ENCODE measurements at regions not wholly inside any gene's neighbourhood (a gene's known extent, or its start where the extent isn't known, plus 50 kb on each side); places are given as distances from the start of the nearest gene placed in this dataset.

GRCh38 chr17:69779378-69780214 lies 295.4 kb upstream of the KCNJ16 start:
- H3K4me1 Mint-ChIP-seq, result no peaks in the 10 kb centered on the region
- POLR2A ChIA-PET, result no interaction called here
- H3K9me3 Mint-ChIP-seq, result peaks cover 2% of the 10 kb centered on the region
- no peak for DNase-seq
- H3K27me3 Mint-ChIP-seq, result no peaks in the 10 kb centered on the region
- H3K36me3 Mint-ChIP-seq, result no peaks in the 10 kb centered on the region
- ATAC-seq (ENCODE audit: low read depth), result no peak
- H3K4me3 Mint-ChIP-seq, result no peak overlapping the region
- H3K27ac Mint-ChIP-seq, result no peak overlapping the region

GRCh38 chr17:69783865-69784264 lies 291.2 kb upstream of the KCNJ16 start:
- Mint-ChIP-seq H3K27ac (no peak overlapping the region), H3K27me3 (no peaks in the 10 kb centered on the region), H3K4me3 (no peak overlapping the region), H3K9me3 (no peaks in the 10 kb centered on the region), H3K36me3 (no peaks in the 10 kb centered on the region), H3K4me1 (no peaks in the 10 kb centered on the region)
- DNase-seq, result no peak
- ATAC-seq (ENCODE audit: low read depth), result no peak
- POLR2A ChIA-PET, result no interaction called here

GRCh38 chr17:69788957-69789356 lies 286.1 kb upstream of the KCNJ16 start:
- no peaks in the 10 kb centered on the region for H3K27me3 Mint-ChIP-seq

GRCh38 chr17:69796078-69796477 lies 278.9 kb upstream of the KCNJ16 start:
- ATAC-seq (ENCODE audit: low read depth) (no peak), DNase-seq (no peak)
- POLR2A ChIA-PET, result no interaction called here
- H3K27me3 Mint-ChIP-seq, result no peaks in the 10 kb centered on the region
- no peak overlapping the region for H3K4me3 Mint-ChIP-seq
- no peaks in the 10 kb centered on the region for H3K4me1 Mint-ChIP-seq
- H3K27ac Mint-ChIP-seq, result no peak overlapping the region
- no peaks in the 10 kb centered on the region for H3K36me3 Mint-ChIP-seq
- H3K9me3 Mint-ChIP-seq, result peaks cover 4% of the 10 kb centered on the region

More at GRCh38 chr17:69788957-69789356, 286.1 kb upstream of the KCNJ16 start:
- Mint-ChIP-seq H3K9me3 (no peaks in the 10 kb centered on the region), H3K36me3 (no peaks in the 10 kb centered on the region), H3K4me3 (no peak overlapping the region), H3K4me1 (no peaks in the 10 kb centered on the region), H3K27ac (no peak overlapping the region)
- no peak for DNase-seq
- POLR2A ChIA-PET, result no interaction called here
- no peak for ATAC-seq (ENCODE audit: low read depth)

DNA sequence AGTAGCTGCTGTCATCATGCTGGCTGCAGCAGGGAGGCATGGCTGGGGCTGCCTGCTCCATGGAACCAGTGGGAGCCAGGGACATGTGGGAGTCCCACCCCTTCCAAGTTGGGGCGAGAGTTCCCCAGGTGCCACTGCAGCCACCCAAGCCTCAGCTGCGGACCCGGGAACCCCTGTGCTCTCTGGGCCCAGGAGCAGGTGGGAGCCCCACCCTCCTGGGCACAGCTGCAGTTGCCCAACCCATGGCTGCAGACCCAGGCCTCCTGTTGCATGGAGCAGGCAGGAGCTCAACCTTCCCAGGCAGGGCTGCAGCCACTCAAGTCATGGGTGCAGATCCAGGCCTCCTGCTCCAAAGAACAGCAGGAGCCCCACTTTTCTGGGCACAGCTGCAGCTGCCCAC lies 274.2 kb upstream of the KCNJ16 start:
- POLR2A ChIA-PET, result no interaction called here
- Mint-ChIP-seq H3K27me3 (no peaks in the 10 kb centered on the region), H3K27ac (no peak overlapping the region), H3K9me3 (peaks cover 4% of the 10 kb centered on the region), H3K36me3 (no peaks in the 10 kb centered on the region), H3K4me3 (no peak overlapping the region), H3K4me1 (no peaks in the 10 kb centered on the region)
- DNase-seq (no peak), ATAC-seq (ENCODE audit: low read depth) (no peak)

- Mint-ChIP-seq H3K36me3 (no peaks in the 10 kb centered on the region), H3K4me1 (no peaks in the 10 kb centered on the region), H3K4me3 (no peak overlapping the region), H3K27ac (no peak overlapping the region), H3K27me3 (no peaks in the 10 kb centered on the region), H3K9me3 (peaks cover 4% of the 10 kb centered on the region)
- POLR2A ChIA-PET, result no interaction called here
- DNase-seq, result no peak
- no peak for ATAC-seq (ENCODE audit: low read depth)
These were observed 273.7 kb upstream of the KCNJ16 start for GRCh38 chr17:69801368-69801767.

DNA sequence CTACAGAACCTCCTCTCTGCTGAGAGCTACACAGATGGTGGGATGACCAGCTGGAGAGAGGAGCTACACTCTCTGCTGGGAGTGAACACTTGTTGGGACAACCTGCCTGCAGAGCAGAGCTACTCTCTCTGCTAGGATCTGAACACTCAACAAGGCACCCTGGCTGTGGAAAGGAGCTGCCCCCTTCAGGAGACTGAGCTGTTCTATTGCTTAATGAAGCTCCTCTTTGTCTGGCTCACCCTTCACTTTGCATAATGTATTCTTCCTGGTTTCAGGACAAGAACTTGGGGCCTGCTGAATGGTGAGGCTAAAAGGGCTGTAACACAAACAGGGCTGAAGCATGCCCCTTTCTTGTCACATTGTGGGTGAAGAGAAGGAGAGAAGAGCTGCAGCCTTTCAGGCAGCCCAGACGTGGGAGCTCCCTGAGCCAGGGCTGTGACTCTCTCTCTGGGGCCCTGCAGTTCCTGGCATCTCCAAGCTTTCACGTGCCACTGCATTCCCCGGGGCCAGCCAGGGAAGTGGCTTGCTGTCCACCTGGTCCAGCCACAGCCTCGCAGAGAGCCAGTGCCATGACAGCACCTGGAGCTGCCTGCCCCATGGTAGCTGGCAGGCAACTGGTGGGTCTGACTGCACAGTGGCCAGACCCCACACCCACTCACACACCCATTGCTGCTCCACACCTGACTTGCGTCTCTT lies 272.8 kb upstream of the KCNJ16 start:
- no peaks in the 10 kb centered on the region for H3K27me3 Mint-ChIP-seq
- H3K27ac Mint-ChIP-seq, result no peak overlapping the region
- no peak for DNase-seq
- H3K36me3 Mint-ChIP-seq, result no peaks in the 10 kb centered on the region
- ATAC-seq (ENCODE audit: low read depth), result no peak
- POLR2A ChIA-PET, result no interaction called here
- no peak overlapping the region for H3K4me3 Mint-ChIP-seq
- peaks cover 4% of the 10 kb centered on the region for H3K9me3 Mint-ChIP-seq
- H3K4me1 Mint-ChIP-seq, result no peaks in the 10 kb centered on the region

DNA sequence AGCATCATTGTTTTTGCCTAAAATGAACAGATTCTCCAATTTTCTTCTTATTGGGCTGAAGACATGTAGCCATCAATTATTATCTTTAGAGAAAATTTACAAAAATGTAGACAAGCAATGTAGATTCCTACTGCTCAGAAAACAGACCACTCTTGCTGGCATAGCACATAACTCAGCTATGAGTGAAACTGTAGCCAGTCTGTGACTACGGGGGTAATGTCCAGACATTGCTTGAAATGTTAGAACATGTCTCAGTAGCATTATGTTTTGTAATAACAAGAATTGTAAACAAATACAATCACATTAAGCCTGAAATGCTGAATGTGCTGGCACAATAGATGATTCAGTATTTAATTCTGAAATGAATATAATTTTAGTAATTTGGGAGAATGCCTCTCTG lies 265.7 kb upstream of the KCNJ16 start:
- no peaks in the 10 kb centered on the region for H3K4me1 Mint-ChIP-seq
- ATAC-seq (ENCODE audit: low read depth), result no peak
- DNase-seq, result no peak

GRCh38 chr17:69810326-69810965 lies 264.6 kb upstream of the KCNJ16 start:
- Mint-ChIP-seq H3K9me3 (no peaks in the 10 kb centered on the region), H3K36me3 (no peaks in the 10 kb centered on the region), H3K27ac (no peak overlapping the region), H3K27me3 (no peaks in the 10 kb centered on the region), H3K4me3 (no peak overlapping the region), H3K4me1 (no peaks in the 10 kb centered on the region)
- POLR2A ChIA-PET, result no interaction called here
- DNase-seq (no peak), ATAC-seq (ENCODE audit: low read depth) (no peak)

More for the DNA sequence above, 265.7 kb upstream of the KCNJ16 start:
- Mint-ChIP-seq H3K9me3 (no peaks in the 10 kb centered on the region), H3K27me3 (no peaks in the 10 kb centered on the region), H3K27ac (no peak overlapping the region), H3K4me3 (no peak overlapping the region), H3K36me3 (no peaks in the 10 kb centered on the region)
- POLR2A ChIA-PET, result no interaction called here

DNA sequence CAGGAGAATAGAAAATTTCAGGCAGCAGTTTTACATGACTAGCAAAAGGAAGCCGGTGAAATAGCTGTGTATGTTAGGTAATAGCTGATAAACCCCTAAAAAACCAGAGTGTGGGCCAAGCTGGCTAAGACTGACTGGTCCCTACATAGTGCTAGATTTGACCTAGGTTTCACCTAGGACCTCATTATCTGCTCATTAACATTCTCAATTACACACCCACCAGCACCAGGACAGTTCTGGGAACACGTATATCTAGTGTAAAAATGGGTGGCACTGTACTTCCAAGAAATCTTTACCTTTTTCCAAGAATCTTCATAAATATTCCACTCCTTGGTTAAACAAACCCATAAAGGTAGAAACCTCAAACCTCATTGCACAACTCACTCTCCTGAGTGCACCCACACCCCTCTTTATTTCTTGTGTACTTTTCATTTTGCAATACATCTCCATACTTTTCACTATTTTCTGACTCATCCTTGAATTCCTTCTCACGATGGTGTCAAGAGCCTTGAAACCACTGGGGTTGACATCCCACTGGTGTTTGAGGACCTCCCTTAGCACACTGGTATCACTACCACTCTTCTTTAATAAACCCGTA lies 262.7 kb upstream of the KCNJ16 start:
- Mint-ChIP-seq H3K4me3 (no peak overlapping the region), H3K27ac (no peak overlapping the region), H3K27me3 (no peaks in the 10 kb centered on the region), H3K36me3 (no peaks in the 10 kb centered on the region), H3K4me1 (no peaks in the 10 kb centered on the region), H3K9me3 (no peaks in the 10 kb centered on the region)
- POLR2A ChIA-PET, result no interaction called here
- no peak for ATAC-seq (ENCODE audit: low read depth)
- no peak for DNase-seq

DNA sequence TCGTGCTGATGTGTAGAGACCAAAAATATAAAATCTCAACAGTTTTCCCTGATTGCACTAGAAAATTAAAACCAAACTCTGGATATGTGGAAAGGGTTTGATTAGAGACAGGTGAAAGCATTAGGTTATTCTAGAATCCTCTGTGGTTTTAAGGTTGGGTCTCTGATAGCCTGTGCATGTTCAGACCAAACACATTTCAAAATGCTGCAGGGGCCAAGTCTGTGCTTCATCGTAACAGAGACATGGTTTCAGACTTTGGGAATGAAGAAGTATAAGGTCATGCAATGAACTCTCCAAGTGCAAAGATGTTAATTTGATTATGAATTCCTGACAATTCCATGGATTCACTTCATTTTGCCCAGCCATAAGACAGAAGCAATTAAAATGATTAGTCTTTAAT lies 261.0 kb upstream of the KCNJ16 start:
- Mint-ChIP-seq H3K4me1 (no peaks in the 10 kb centered on the region), H3K36me3 (no peaks in the 10 kb centered on the region), H3K27ac (no peak overlapping the region), H3K9me3 (peaks cover 1% of the 10 kb centered on the region), H3K27me3 (no peaks in the 10 kb centered on the region), H3K4me3 (no peak overlapping the region)
- no peak for ATAC-seq (ENCODE audit: low read depth)
- no peak for DNase-seq
- POLR2A ChIA-PET, result no interaction called here

- no peaks in the 10 kb centered on the region for H3K27me3 Mint-ChIP-seq
- DNase-seq (no peak), ATAC-seq (ENCODE audit: low read depth) (no peak)
- H3K4me3 Mint-ChIP-seq, result no peak overlapping the region
- no peak overlapping the region for H3K27ac Mint-ChIP-seq
- POLR2A ChIA-PET, result no interaction called here
- H3K9me3 Mint-ChIP-seq, result peaks cover 1% of the 10 kb centered on the region
- no peaks in the 10 kb centered on the region for H3K4me1 Mint-ChIP-seq
- no peaks in the 10 kb centered on the region for H3K36me3 Mint-ChIP-seq
These were observed 259.6 kb upstream of the KCNJ16 start for GRCh38 chr17:69815406-69815805.

- no peak for DNase-seq
- H3K36me3 Mint-ChIP-seq, result no peaks in the 10 kb centered on the region
- no peak for ATAC-seq (ENCODE audit: low read depth)
- no peaks in the 10 kb centered on the region for H3K27me3 Mint-ChIP-seq
- no peak overlapping the region for H3K27ac Mint-ChIP-seq
- H3K4me1 Mint-ChIP-seq, result no peaks in the 10 kb centered on the region
- H3K9me3 Mint-ChIP-seq, result peaks cover 1% of the 10 kb centered on the region
- POLR2A ChIA-PET, result no interaction called here
- H3K4me3 Mint-ChIP-seq, result no peak overlapping the region
These were observed 256.6 kb upstream of the KCNJ16 start for GRCh38 chr17:69818467-69818866.
